Right lobe of liver (tissue), 6 donors: ENCODE measurements at regions not wholly inside any gene's neighbourhood (a gene's known extent, or its start where the extent isn't known, plus 50 kb on each side); places are given as distances from the start of the nearest gene placed in this dataset.

Source experiments
- ATAC-seq, 4 donors: fragments of 200-7000 bp; cut with Tn5 transposase; one replicate each; pipeline ENCODE4 v1.9.1; 2020; ENCODE audit warnings: mild to moderate bottlenecking in 4 of 4, moderate library complexity in 4 of 4
- DNase-seq, 3 donors: peaks; one replicate each; pipeline ENCODE4 v3.0.0-alpha.2; 2020
- H3K27ac ChIP-seq, 3 donors: fragments of 200-600 bp; one replicate each; pipeline ENCODE4 v1.8.0; 2022
- H3K27me3 ChIP-seq, 2 donors: fragments of 200-600 bp; one replicate each; pipeline ENCODE4 v1.8.0; 2022
- H3K36me3 ChIP-seq, 4 donors: fragments of 200-600 bp; sonication (generic) in 1 of 4; one replicate each; pipeline versions ENCODE4 v1.5.1 to v1.8.0; 2017 to 2022; ENCODE audit warnings: control low read depth in 1 of 4
- H3K4me1 ChIP-seq, 4 donors: fragments of 200-600 bp; sonication (generic) in 1 of 4; one replicate each; pipeline versions ENCODE4 v1.5.1 to v1.8.0; 2017 to 2022; ENCODE audit warnings: control low read depth in 1 of 4
- H3K4me3 ChIP-seq, 3 donors: fragments of 200-600 bp; one replicate each; pipeline ENCODE4 v1.8.0; 2022
- H3K9me3 ChIP-seq, 4 donors: fragments of 200-600 bp; sonication (generic) in 1 of 4; one replicate each; pipeline versions ENCODE4 v1.5.1 to v1.8.0; 2017 to 2022; ENCODE audit warnings: control low read depth in 1 of 4
- POLR2A ChIP-seq: fragments of 450-650 bp; IDR thresholded peaks from one replicate; pipeline ENCODE4 v1.6.1; 2017; ENCODE audit warnings: antibody characterized with exemption, mild to moderate bottlenecking
- WGBS: methylation state at CpG from one replicate; pipeline ENCODE4 v1.1.6; 2018; ENCODE audit warnings: low coverage, low lambda C conversion rate; ENCODE audit not compliant: insufficient coverage; ENCODE audit errors: missing lambda C conversion rate; 5-methylcytosine and 5-hydroxymethylcytosine counted together
- intact Hi-C, 2 donors: fragments of 100-400 bp; cut with DNase I; formaldehyde crosslinking; loops; one replicate each; pipeline versions ENCODE4 v1.11.2 to v1.14.1; 2022
- TF ChIP-seq, protein P1 (sequence below), 4 donors: fragments of 200-600 bp in 3 of 4; fragments of 450-650 bp in 1 of 4; IDR thresholded peaks; one replicate each; pipeline versions ENCODE4 v1.5.1 to v1.8.0; 2016 to 2022; ENCODE audit warnings: antibody characterized with exemption in 4 of 4, mild to moderate bottlenecking in 2 of 4
- donor health status: DM: no; HTN: yes; CAD: no.
- donor health status: DM: no; HTN: no; CAD: no.
- donor health status: DM: no; HTN: no; CAD: no.
- donor health status: DM: no; HTN: yes; CAD: no.
- donor health status: DM: no; HTN: yes; CAD: no.

DNA sequence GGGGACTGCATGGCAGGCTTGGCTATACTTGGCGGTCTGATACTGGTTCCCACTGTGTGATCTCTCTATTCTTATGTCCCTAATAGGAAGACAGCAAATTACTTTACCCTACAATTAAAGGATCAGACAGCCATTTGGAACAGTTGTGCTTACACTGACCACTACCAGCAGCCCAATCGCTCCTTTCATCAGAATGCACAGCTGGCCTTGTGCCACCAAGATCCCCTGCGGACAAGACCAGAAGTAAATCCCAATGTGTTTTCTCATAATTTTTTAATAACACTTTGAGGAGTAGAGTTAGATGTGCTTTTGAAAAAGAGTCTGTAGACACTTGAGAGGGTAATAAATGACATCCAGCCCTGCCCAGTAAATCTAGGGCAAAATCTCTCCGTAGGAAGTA is 297.2 kb upstream of the ZNF32 start:
- 70% methylated on average over 4 of the region's 4 CpGs for WGBS
- H3K4me1 ChIP-seq, result no peaks in the 10 kb centered on the region
- DNase-seq (peak in 1 of 3 donors; percentile 24), ATAC-seq (no peak)
- intact Hi-C loops, result no loop called here
- H3K27ac ChIP-seq, result no peak overlapping the region
- TF ChIP-seq, protein P1, sequence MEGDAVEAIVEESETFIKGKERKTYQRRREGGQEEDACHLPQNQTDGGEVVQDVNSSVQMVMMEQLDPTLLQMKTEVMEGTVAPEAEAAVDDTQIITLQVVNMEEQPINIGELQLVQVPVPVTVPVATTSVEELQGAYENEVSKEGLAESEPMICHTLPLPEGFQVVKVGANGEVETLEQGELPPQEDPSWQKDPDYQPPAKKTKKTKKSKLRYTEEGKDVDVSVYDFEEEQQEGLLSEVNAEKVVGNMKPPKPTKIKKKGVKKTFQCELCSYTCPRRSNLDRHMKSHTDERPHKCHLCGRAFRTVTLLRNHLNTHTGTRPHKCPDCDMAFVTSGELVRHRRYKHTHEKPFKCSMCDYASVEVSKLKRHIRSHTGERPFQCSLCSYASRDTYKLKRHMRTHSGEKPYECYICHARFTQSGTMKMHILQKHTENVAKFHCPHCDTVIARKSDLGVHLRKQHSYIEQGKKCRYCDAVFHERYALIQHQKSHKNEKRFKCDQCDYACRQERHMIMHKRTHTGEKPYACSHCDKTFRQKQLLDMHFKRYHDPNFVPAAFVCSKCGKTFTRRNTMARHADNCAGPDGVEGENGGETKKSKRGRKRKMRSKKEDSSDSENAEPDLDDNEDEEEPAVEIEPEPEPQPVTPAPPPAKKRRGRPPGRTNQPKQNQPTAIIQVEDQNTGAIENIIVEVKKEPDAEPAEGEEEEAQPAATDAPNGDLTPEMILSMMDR (IDR thresholded peaks at IDR 0.05), result no peak
- no peak for TF ChIP-seq POLR2A
- H3K4me3 ChIP-seq, result no peak overlapping the region
- no peaks in the 10 kb centered on the region for H3K27me3 ChIP-seq
- H3K36me3 ChIP-seq, result no peaks in the 10 kb centered on the region
- no peaks in the 10 kb centered on the region for H3K9me3 ChIP-seq

DNA sequence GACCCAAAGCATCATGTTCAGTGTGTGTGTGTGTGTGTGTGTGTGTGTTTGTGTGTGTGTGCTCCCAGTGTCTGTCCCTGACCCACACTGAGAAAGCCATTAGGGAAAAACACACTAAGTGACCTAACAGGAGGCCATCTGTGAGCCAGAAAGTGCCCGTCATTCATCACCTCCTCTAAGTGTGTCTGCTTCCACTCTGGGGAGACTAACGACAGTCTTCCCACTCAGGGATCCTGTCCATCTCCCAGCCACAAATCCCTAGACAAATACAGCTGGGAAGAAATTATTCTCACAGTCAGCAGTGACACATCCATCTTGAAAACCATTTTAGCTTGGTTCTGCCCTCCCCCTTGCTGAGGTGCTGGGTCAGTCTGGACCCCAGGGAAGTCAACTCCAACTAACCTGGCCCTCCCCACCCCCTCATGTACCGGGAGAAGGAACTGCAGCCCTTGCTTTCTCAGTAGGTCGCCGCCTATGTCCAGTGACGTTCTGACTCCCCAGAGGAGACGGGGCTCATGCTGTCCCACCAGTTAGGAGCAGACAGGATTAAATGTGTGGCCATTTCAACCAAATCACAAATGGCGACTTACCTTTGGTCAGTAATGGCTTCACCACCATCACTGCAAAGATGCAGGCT is 296.5 kb upstream of the ZNF32 start:
- no peak overlapping the region for H3K4me3 ChIP-seq
- H3K9me3 ChIP-seq, result no peaks in the 10 kb centered on the region
- ATAC-seq, result no peak
- WGBS, result 58% methylated on average over 7 of the region's 8 CpGs
- DNase-seq, result peak in 1 of 3 donors; percentile 28
- no peaks in the 10 kb centered on the region for H3K4me1 ChIP-seq
- H3K36me3 ChIP-seq, result no peaks in the 10 kb centered on the region
- no peak overlapping the region for H3K27ac ChIP-seq
- intact Hi-C loops, result no loop called here
- no peaks in the 10 kb centered on the region for H3K27me3 ChIP-seq
- TF ChIP-seq, protein P1 (IDR thresholded peaks at IDR 0.05), result no peak
- TF ChIP-seq POLR2A, result no peak

DNA sequence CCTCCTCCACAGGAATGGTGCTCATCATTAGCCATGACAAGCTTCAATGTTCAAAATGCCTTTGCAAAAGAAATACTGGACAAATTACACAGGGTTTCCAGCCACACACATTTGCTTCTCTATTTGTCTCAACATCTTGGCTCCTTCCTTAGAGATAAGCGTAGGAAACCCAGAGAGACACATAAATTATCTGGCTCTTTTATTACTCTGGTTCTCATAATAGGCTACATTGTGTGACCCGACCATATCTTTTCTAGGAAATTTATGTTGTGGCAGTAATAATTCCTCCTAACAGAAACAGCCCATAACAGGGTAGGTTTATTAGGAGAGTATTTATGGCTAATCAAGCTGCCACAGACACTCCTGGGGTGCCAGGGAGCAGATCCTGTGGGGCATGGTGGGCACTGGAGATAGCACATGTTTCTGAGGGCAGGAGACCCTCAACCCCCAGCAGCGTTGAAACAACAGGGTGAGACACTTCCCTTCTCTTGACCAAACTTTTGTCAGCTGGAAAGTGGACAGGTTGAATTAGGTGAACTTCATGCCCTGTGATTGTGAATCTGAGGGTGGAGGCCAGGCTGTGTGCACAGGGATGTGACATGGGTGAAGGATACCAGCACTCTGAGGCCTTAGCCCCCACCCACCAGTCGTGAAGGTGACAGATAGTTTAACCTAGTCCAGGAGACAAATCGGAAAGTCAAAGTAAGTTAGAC is 295.9 kb upstream of the ZNF32 start:
- H3K9me3 ChIP-seq, result no peaks in the 10 kb centered on the region
- no peaks in the 10 kb centered on the region for H3K36me3 ChIP-seq
- no peak for ATAC-seq
- H3K27me3 ChIP-seq, result no peaks in the 10 kb centered on the region
- no peak overlapping the region for H3K27ac ChIP-seq
- WGBS, result 43% methylated on average over 5 of the region's 5 CpGs
- no peaks in the 10 kb centered on the region for H3K4me1 ChIP-seq
- peak in 1 of 3 donors; percentile 18 for DNase-seq
- TF ChIP-seq, protein P1 (IDR thresholded peaks at IDR 0.05), result no peak
- no peak for TF ChIP-seq POLR2A
- H3K4me3 ChIP-seq, result no peak overlapping the region
- intact Hi-C loops, result no loop called here

DNA sequence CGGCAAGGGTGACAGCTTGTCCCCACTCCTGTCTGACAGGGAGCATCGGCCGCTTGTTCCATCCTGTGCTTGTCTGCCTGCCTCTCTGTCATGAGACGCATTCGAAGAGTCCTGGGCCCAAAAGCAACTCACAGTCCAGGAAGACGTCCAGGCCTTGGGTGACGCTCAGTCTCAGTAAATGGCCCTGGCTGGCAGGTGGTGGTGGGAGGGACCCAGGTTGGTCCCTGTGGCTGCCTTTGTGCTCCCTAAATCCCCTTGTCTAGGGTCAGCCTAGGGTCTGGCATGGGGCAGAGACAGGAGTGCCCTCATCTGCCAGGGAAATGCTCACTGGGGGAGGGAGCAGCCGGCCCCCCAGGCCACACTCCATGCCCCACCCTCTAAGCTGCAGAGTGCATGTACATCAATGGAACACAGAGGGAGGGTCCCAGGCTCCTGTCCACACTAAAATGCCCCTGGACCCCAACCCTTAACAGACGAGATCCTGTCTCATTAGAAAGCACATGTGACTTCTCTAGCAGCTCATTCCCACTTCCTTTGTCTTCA is 295.2 kb upstream of the ZNF32 start:
- 91% methylated on average over 6 of the region's 9 CpGs for WGBS
- ATAC-seq (no peak), DNase-seq (peak in 1 of 3 donors; percentile 32)
- Histone ChIP-seq H3K9me3 (no peaks in the 10 kb centered on the region), H3K27ac (no peak overlapping the region), H3K4me1 (no peaks in the 10 kb centered on the region), H3K4me3 (no peak overlapping the region), H3K27me3 (no peaks in the 10 kb centered on the region), H3K36me3 (no peaks in the 10 kb centered on the region)
- intact Hi-C loops, result no loop called here
- TF ChIP-seq, protein P1 (IDR thresholded peaks at IDR 0.05), result no peak
- TF ChIP-seq POLR2A, result no peak
